DOHH2 (cell line): ENCODE measurements at regions not wholly inside any gene's neighbourhood (a gene's known extent, or its start where the extent isn't known, plus 50 kb on each side); places are given as distances from the start of the nearest gene placed in this dataset.

Experiments used
- H3F3A ChIP-seq: fragments of 200-600 bp; sonication (generic), shearing (Covaris generic); 2 replicates; pipeline ENCODE4 v1.6.0; 2016; ENCODE audit warnings: antibody characterized with exemption, mild to moderate bottlenecking; ENCODE audit not compliant: control insufficient read depth, insufficient read depth
- H3K27ac ChIP-seq: fragments of 200-600 bp; sonication (generic); 2 replicates; pipeline ENCODE4 v1.5.1; 2014; ENCODE audit warnings: low read depth, mild to moderate bottlenecking, low read length, moderate library complexity
- H3K27me3 ChIP-seq: fragments of 200-600 bp; sonication (generic); 2 replicates; pipeline ENCODE4 v1.6.1; 2014; ENCODE audit warnings: mild to moderate bottlenecking, low read length, mixed read lengths; ENCODE audit not compliant: control insufficient read depth
- H3K36me3 ChIP-seq: fragments of 200-600 bp; sonication (generic); 2 replicates; pipeline ENCODE4 v1.6.1; 2014; ENCODE audit warnings: mild to moderate bottlenecking, low read length, moderate library complexity, mixed read lengths; ENCODE audit not compliant: control insufficient read depth
- H3K4me1 ChIP-seq: fragments of 200-600 bp; sonication (generic); 2 replicates; pipeline ENCODE4 v1.6.1; 2014; ENCODE audit warnings: mild to moderate bottlenecking, low read length, mixed read lengths; ENCODE audit not compliant: control insufficient read depth
- H3K4me2 ChIP-seq: fragments of 200-600 bp; sonication (generic); 2 replicates; pipeline ENCODE4 v1.6.0; 2014; ENCODE audit warnings: mild to moderate bottlenecking, low read length, moderate library complexity
- H3K4me3 ChIP-seq: fragments of 200-600 bp; sonication (generic); 2 replicates; pipeline ENCODE4 v1.5.1; 2014; ENCODE audit warnings: mild to moderate bottlenecking, low read length, mixed read lengths
- H3K79me2 ChIP-seq: fragments of 200-600 bp; sonication (generic); 2 replicates; pipeline ENCODE4 v1.6.1; 2014; ENCODE audit warnings: mild to moderate bottlenecking, low read length, mixed read lengths; ENCODE audit not compliant: control insufficient read depth
- H3K9me2 ChIP-seq: fragments of 200-600 bp; sonication (generic); replicated peaks from 2 replicates; pipeline ENCODE4 v1.6.1; 2014; ENCODE audit warnings: mild to moderate bottlenecking, low read length, mixed read lengths; ENCODE audit not compliant: control insufficient read depth
- H3K9me3 ChIP-seq: fragments of 200-600 bp; sonication (generic); 2 replicates; pipeline ENCODE4 v1.6.1; 2014; ENCODE audit warnings: antibody characterized with exemption, low read length, mixed read lengths; ENCODE audit not compliant: control insufficient read depth, insufficient read depth
- H4K20me1 ChIP-seq: fragments of 200-600 bp; sonication (generic); 2 replicates; pipeline ENCODE4 v1.6.0; 2014; ENCODE audit warnings: low read depth, mild to moderate bottlenecking, antibody characterized with exemption, low read length, moderate library complexity; ENCODE audit not compliant: control insufficient read depth, insufficient read depth
- CTCF ChIP-seq: fragments of 200-600 bp; sonication (generic); IDR thresholded peaks from one replicate; pipeline ENCODE4 v1.5.1; 2014; ENCODE audit warnings: antibody characterized with exemption, mild to moderate bottlenecking, low read depth, low read length; ENCODE audit not compliant: poor library complexity, severe bottlenecking
- EZH2phosphoT487 ChIP-seq: fragments of 200-600 bp; sonication (generic); IDR thresholded peaks from 2 replicates; pipeline ENCODE4 v1.6.1; 2017; ENCODE audit warnings: borderline replicate concordance, mild to moderate bottlenecking, antibody characterized with exemption, low read length, moderate library complexity, mixed read lengths

- H3K4me3 ChIP-seq: no peak overlapping the region
- TF ChIP-seq EZH2phosphoT487 (no peak), CTCF (no peak)
- 0 out of 2 replicates have a peak, but pooled peaks cover 2% of the 10 kb centered on the region for H3K27me3 ChIP-seq
- no peaks in the 10 kb centered on the region for H3K4me1 ChIP-seq
- H3K4me2 ChIP-seq: no peak overlapping the region
- no peaks in the 10 kb centered on the region for H3F3A ChIP-seq
- H4K20me1 ChIP-seq: no peaks in the 10 kb centered on the region
- H3K36me3 ChIP-seq: no peaks in the 10 kb centered on the region
- no peak overlapping the region for H3K27ac ChIP-seq
- H3K9me3 ChIP-seq: no peaks in the 10 kb centered on the region
- no peaks in the 10 kb centered on the region for H3K9me2 ChIP-seq
- H3K79me2 ChIP-seq: no peaks in the 10 kb centered on the region
These were observed 62.0 kb upstream of the TUNAR start for GRCh38 chr14:95814363-95815225.

- Histone ChIP-seq H3K9me2 (no peaks in the 10 kb centered on the region), H3F3A (no peaks in the 10 kb centered on the region), H3K4me3 (no peak overlapping the region), H4K20me1 (no peaks in the 10 kb centered on the region), H3K27me3 (no peaks in the 10 kb centered on the region), H3K36me3 (no peaks in the 10 kb centered on the region), H3K4me2 (no peak overlapping the region), H3K79me2 (no peaks in the 10 kb centered on the region), H3K27ac (no peak overlapping the region), H3K4me1 (no peaks in the 10 kb centered on the region), H3K9me3 (no peaks in the 10 kb centered on the region)
- TF ChIP-seq EZH2phosphoT487: no peak
- TF ChIP-seq CTCF: no peak
These were observed 64.8 kb upstream of the TUNAR start for GRCh38 chr14:95811813-95812212.

GRCh38 chr14:95808371-95808770 is 68.3 kb upstream of the TUNAR start:
- H3K36me3 ChIP-seq: no peaks in the 10 kb centered on the region
- H3F3A ChIP-seq: no peaks in the 10 kb centered on the region
- H3K79me2 ChIP-seq: no peaks in the 10 kb centered on the region
- H4K20me1 ChIP-seq: no peaks in the 10 kb centered on the region
- H3K9me2 ChIP-seq: no peaks in the 10 kb centered on the region
- H3K4me3 ChIP-seq: no peak overlapping the region
- H3K9me3 ChIP-seq: peaks cover 8% of the 10 kb centered on the region; the same call in 1 of the 2 replicates
- no peaks in the 10 kb centered on the region for H3K27me3 ChIP-seq
- no peaks in the 10 kb centered on the region for H3K4me1 ChIP-seq
- no peak overlapping the region for H3K27ac ChIP-seq
- H3K4me2 ChIP-seq: no peak overlapping the region
- TF ChIP-seq EZH2phosphoT487: no peak
- no peak for TF ChIP-seq CTCF
